KOPT-K1 (cell line): ENCODE measurements at regions not wholly inside any gene's neighbourhood (a gene's known extent, or its start where the extent isn't known, plus 50 kb on each side); places are given as distances from the start of the nearest gene placed in this dataset.
"Not testable (repeated sequence)": the region's sequence is repeated elsewhere in the genome, so short reads cannot be mapped to it uniquely, and the experiment has no call there.

ENCODE experiments used
- H3K27ac ChIP-seq: fragments of 200-600 bp; sonication (generic); 2 replicates; pipeline ENCODE4 v1.5.1; 2016; ENCODE audit warnings: antibody characterized with exemption, mild to moderate bottlenecking, low read depth, low read length; ENCODE audit not compliant: poor library complexity, severe bottlenecking
- H3K36me3 ChIP-seq: fragments of 200-600 bp; sonication (generic); 2 replicates; pipeline ENCODE4 v1.5.1; 2017; ENCODE audit warnings: antibody characterized with exemption, mild to moderate bottlenecking, low read length, moderate library complexity; ENCODE audit not compliant: insufficient read depth
- H3K9me3 ChIP-seq: fragments of 200-600 bp; sonication (generic); 2 replicates; pipeline ENCODE4 v1.5.1; 2017; ENCODE audit warnings: antibody characterized with exemption, low read length, mild to moderate bottlenecking; ENCODE audit not compliant: insufficient read depth, poor library complexity, severe bottlenecking

DNA sequence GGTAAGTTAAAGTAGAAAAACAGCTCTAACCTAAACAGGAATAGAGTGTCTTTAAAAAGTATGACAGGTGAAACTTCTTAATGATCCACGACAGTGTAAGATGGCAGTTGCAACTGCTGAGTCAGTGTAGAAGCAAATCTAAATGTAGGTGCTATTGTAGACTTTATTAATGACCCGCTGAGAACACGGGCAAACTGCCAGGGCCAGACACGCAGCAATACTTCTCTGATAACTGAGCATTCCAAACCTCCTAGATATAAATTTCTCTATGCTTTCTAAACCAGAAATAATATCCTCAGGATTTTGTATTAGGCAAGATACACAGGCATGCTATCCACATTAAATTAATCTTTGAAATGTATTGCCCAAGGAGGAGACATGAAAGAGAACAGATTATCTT lies 1076.4 kb downstream of the HACE1 start:
- Histone ChIP-seq H3K36me3 (no peaks in the 10 kb centered on the region), H3K27ac (no peak overlapping the region), H3K9me3 (no peaks in the 10 kb centered on the region)

DNA sequence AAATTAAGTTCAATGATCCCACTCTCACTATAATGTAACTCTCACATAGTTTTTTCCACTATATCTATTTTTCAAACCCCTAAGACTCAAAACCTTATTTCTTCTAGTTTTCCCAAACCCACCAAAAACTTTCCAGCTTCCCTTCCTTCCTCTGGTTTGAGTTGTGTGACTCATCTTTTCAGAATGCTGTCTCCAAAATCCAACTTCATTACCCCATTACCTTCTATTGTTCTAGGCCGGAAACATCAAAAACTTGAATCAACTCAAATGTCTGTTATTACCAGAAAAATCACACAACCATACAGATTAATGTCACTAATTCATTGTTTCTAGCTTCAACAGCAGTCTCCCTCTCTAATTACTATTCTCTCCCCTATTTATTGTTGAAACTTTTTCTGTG lies 1090.3 kb downstream of the HACE1 start:
- Histone ChIP-seq H3K9me3 (no peaks in the 10 kb centered on the region), H3K27ac (no peak overlapping the region), H3K36me3 (no peaks in the 10 kb centered on the region)

DNA sequence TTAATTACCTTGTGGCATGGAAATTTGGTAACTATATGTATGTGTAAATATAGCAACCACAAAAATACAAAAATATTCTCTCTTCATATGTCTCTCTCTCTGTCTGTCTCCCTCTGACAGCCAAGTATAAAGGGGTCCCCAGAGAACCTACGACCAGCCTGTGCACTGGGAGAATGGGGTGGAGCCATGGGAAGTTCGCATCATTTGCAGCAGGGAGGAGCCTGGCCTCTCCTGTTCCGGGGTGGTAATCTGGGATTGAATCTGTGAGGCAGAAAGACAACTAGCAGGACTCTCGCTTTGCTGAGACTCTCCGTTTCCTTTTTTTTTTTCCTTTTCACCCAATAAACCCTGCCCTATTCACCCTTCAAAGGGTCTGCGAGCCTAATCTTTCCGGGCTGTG lies 1109.1 kb downstream of the HACE1 start:
- Histone ChIP-seq H3K36me3 (no peaks in the 10 kb centered on the region), H3K9me3 (no peaks in the 10 kb centered on the region), H3K27ac (no peak overlapping the region)

DNA sequence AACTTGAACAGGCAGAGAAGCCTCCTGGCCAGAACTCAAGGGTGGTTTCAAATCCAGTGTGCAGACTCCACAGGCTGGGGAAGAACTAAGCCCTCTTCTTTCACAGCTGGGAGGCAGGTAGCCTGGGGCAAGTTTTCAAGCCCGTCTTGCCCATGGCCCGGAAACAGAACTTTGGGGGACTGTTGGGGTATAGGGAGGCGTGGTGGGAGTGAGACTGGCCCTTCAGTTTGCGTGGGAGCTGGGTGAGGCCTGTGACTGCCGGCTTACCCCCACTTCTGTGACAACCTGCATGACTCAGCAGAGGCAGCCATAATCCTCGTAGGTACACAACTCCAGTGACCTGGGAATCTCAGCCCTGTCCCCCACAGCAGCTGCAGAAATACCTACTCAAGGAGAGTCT lies 1125.7 kb downstream of the HACE1 start:
- Histone ChIP-seq H3K36me3 (no peaks in the 10 kb centered on the region), H3K9me3 (no peaks in the 10 kb centered on the region), H3K27ac (no peak overlapping the region)

DNA sequence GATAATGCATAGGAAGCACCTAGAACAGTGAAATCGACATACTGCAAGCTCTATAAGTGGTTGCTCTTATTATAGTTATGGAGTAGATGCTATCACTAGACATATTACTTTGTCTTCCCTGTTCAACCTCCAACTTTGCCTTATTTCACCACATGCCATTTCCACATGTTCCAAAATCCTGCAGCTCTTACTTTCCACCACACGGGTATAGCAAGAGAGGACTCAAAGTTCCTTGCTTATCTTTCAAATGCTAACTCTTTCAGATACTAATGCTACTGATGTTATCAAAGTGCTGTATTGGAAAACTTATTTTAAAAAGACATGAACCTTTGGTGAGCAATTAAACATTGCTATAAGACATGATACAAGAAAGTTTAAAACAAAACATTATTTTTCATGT lies 1130.1 kb downstream of the HACE1 start:
- Histone ChIP-seq H3K27ac (no peak overlapping the region), H3K9me3 (no peaks in the 10 kb centered on the region), H3K36me3 (no peaks in the 10 kb centered on the region)

DNA sequence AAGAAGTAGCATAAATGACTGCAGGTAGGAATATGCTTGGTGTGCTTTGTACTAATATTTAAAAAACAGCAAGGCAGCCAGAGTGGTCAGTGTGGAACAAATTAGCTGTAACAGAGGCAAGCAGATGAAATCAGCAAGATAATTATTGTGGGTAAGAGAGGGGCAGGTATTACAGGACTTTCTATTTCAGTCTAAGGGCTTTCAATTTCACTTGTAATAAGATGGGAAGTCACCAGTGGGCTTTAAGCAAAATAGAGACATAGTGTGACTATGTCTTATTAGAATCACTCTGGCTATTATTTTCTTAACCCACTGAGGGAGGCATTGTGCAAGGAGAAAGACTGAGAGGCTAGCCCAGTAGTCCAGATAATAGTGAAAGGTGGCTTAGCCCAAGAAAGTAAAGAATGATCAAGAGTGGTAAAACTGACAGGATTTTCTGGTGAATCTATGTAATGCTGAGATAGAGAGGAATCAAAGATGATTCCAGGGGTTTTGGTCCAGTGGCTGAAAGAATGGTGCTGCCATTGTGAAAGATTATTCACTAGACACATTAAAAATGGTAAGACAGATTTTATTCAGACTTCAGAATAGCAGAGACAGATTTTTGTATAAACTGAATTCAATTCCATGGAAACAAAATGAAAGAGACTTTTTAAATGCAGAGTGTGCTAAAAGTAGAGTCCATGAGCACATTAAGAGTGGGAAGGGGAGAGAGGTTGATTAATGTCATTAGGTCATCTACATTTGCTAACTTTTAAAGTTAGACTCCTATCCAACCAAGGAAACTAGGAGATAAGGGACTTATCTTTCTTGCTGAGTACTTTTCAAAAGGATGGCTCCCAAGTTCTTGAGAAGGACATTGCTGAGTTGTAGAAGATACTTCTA lies 1136.0 kb downstream of the HACE1 start:
- H3K36me3 ChIP-seq, result no peaks in the 10 kb centered on the region
- no peak overlapping the region for H3K27ac ChIP-seq
- H3K9me3 ChIP-seq, result no peaks in the 10 kb centered on the region

- H3K36me3 ChIP-seq, result no peaks in the 10 kb centered on the region
- no peak overlapping the region for H3K27ac ChIP-seq
- no peaks in the 10 kb centered on the region for H3K9me3 ChIP-seq
Observed at GRCh38 chr6:103722683-103723082, 1137.0 kb downstream of the HACE1 start.

DNA sequence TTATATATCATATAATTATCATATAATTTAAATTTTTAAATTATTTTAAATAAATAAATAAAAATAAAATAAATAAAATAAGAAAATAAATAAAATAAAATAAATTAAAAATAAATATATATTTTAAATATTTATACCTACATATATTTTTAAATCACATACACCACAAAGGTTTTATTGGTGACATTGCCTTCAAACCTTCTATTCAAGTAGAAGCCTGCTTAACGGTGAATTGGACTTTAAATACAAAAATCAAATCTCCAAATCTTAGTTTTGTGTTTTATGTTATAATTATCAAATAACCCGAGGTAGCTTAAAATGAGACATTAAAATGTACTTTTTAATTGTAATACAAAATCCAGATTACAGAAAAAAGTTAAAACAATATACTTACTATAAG lies 1137.8 kb downstream of the HACE1 start:
- Histone ChIP-seq H3K9me3 (no peaks in the 10 kb centered on the region), H3K36me3 (no peaks in the 10 kb centered on the region), H3K27ac (no peak overlapping the region)

GRCh38 chr6:103720393-103720792 lies 1139.3 kb downstream of the HACE1 start:
- no peaks in the 10 kb centered on the region for H3K9me3 ChIP-seq
- no peaks in the 10 kb centered on the region for H3K36me3 ChIP-seq
- no peak overlapping the region for H3K27ac ChIP-seq

GRCh38 chr6:103719545-103719944 lies 1140.2 kb downstream of the HACE1 start:
- H3K27ac ChIP-seq, result no peak overlapping the region
- H3K36me3 ChIP-seq, result no peaks in the 10 kb centered on the region
- H3K9me3 ChIP-seq, result no peaks in the 10 kb centered on the region

GRCh38 chr6:103715269-103715668 lies 1144.5 kb downstream of the HACE1 start:
- Histone ChIP-seq H3K27ac (peak overlapping the region; percentile 55), H3K9me3 (no peaks in the 10 kb centered on the region), H3K36me3 (no peaks in the 10 kb centered on the region)

- H3K9me3 ChIP-seq, H3K36me3 ChIP-seq: not testable (repeated sequence)
Observed at GRCh38 chr6:103709236-103709635, 1150.5 kb downstream of the HACE1 start.

DNA sequence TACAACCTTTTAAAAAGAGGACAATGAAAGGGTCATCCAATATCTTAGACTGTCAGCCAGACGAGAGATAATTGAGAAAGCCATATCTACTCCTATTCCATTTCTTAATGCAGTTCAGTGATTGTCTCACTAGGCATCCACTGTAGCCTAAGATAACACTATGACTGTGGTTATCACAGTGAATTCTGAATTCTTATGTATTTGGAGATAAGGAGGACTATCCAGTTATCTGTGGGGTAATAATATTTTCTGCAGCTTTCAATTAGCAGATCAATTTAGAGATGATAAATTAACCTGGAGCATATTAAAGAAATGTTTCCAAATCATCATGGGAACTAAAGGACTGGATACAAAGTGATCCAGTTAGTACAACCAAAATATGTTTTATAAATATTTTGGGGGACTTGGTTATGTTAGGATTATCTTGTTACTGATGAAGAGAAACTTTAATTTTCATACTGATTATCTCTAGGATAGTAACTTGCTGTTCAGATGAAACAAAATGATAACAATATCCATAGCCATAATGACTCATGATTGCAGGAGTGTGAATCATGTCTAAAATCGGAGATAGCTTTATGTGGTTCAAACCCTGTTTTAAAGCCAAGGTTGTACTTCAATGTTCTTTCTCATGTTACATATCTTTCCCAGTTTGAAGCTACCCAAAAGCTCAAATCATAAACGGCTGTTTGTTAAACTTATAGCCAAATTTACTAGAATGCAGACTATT lies 1152.0 kb downstream of the HACE1 start:
- no peaks in the 10 kb centered on the region for H3K36me3 ChIP-seq
- no peaks in the 10 kb centered on the region for H3K9me3 ChIP-seq
- H3K27ac ChIP-seq, result no peak overlapping the region

More at GRCh38 chr6:103709236-103709635, 1150.5 kb downstream of the HACE1 start:
- H3K27ac ChIP-seq, result not testable (repeated sequence)

DNA sequence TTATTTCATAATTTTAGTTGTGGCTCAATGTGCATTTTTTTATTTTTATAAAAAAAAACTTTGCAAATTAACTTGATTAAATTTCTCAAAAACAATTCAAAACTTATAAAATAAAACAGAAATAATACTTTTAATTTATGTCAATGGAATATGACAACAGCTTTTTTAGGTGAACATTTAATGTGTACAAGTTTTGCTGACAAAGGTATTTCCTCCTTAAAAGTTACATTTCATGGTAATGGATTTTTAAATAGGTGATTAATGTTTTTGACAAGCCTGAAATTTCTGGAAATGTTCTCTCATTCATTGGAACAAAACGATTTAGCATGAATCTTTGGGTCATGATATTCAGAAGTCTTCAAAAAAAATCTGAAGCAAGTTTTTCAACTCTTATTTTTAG lies 1160.0 kb downstream of the HACE1 start:
- H3K9me3 ChIP-seq, result no peaks in the 10 kb centered on the region
- H3K36me3 ChIP-seq, result no peaks in the 10 kb centered on the region
- H3K27ac ChIP-seq, result no peak overlapping the region

GRCh38 chr6:103687430-103687829 lies 1172.3 kb downstream of the HACE1 start:
- Histone ChIP-seq H3K9me3 (no peaks in the 10 kb centered on the region), H3K36me3 (no peaks in the 10 kb centered on the region), H3K27ac (no peak overlapping the region)

GRCh38 chr6:103680116-103680515 lies 1179.6 kb downstream of the HACE1 start:
- H3K36me3 ChIP-seq, result no peaks in the 10 kb centered on the region
- peaks cover 10% of the 10 kb centered on the region for H3K9me3 ChIP-seq
- H3K27ac ChIP-seq, result no peak overlapping the region
